ENCODE measurements at regions not wholly inside any gene's neighbourhood (a gene's known extent, or its start where the extent isn't known, plus 50 kb on each side); places are given as distances from the start of the nearest gene placed in this dataset.
"Not testable (repeated sequence)": the region's sequence is repeated elsewhere in the genome, so short reads cannot be mapped to it uniquely, and the experiment has no call there.

GRCh38 chr3:113374078-113374477, 67.2 kb downstream of the CFAP44 start (continued):
- TF ChIP-seq, protein P1, sequence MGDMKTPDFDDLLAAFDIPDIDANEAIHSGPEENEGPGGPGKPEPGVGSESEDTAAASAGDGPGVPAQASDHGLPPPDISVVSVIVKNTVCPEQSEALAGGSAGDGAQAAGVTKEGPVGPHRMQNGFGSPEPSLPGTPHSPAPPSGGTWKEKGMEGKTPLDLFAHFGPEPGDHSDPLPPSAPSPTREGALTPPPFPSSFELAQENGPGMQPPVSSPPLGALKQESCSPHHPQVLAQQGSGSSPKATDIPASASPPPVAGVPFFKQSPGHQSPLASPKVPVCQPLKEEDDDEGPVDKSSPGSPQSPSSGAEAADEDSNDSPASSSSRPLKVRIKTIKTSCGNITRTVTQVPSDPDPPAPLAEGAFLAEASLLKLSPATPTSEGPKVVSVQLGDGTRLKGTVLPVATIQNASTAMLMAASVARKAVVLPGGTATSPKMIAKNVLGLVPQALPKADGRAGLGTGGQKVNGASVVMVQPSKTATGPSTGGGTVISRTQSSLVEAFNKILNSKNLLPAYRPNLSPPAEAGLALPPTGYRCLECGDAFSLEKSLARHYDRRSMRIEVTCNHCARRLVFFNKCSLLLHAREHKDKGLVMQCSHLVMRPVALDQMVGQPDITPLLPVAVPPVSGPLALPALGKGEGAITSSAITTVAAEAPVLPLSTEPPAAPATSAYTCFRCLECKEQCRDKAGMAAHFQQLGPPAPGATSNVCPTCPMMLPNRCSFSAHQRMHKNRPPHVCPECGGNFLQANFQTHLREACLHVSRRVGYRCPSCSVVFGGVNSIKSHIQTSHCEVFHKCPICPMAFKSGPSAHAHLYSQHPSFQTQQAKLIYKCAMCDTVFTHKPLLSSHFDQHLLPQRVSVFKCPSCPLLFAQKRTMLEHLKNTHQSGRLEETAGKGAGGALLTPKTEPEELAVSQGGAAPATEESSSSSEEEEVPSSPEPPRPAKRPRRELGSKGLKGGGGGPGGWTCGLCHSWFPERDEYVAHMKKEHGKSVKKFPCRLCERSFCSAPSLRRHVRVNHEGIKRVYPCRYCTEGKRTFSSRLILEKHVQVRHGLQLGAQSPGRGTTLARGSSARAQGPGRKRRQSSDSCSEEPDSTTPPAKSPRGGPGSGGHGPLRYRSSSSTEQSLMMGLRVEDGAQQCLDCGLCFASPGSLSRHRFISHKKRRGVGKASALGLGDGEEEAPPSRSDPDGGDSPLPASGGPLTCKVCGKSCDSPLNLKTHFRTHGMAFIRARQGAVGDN (IDR thresholded peaks at IDR 0.05), result no peak

DNA sequence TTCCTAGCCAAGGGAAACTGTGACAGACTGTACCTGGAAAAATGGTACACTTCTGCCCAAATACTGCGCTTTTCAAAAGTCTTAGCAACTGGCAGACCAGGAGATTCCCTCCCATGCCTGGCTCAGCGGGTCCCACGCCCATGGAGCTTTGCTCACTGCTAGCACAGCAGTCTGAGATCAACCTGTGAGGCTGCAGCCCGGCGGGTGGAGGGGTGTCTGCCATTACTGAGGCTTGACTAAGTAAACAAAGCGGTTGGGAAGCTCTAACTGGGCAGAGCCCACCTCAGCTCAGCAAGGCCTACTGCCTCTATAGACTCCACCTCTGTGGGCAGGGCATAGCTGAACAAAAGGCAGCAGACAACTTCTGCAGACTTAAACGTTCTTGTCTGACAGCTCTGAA, 74.5 kb downstream of the CFAP44 start:
- FAIRE-seq; H3K27ac ChIP-seq (ENCODE audit: control insufficient read depth, insufficient read depth); CTCF ChIA-PET; RAD21 ChIA-PET (ENCODE audit: unreplicated experiment); DNase-seq (ENCODE audit: low read depth, low spot score); H2AFZ ChIP-seq (ENCODE audit: control insufficient read depth, low read depth, low read length); H3K9me3 ChIP-seq (replicated peaks; ENCODE audit: control insufficient read depth, insufficient read depth, low read length); H3K4me2 ChIP-seq (ENCODE audit: control insufficient read depth, insufficient read depth); H3K9ac ChIP-seq (ENCODE audit: control insufficient read depth, insufficient read depth, low read length); SMC1A ChIA-PET (ENCODE audit: uncharacterized antibody, unreplicated experiment); H3K79me2 ChIP-seq (ENCODE audit: control insufficient read depth, insufficient read depth, low read length); H3K4me1 ChIP-seq (ENCODE audit: control insufficient read depth, insufficient read depth, low read length); ATAC-seq; H3K27me3 ChIP-seq (replicated peaks in 1 of 2; ENCODE audit: control insufficient read depth in 2 of 2, insufficient read depth in 2 of 2, low read length in 1 of 2); BruUV-seq (replicated peaks); POLR2A ChIA-PET; intact Hi-C loops (cut with micrococcal nuclease; ENCODE audit: unreplicated experiment); H3K36me3 ChIP-seq (ENCODE audit: control insufficient read depth in 2 of 2, insufficient read depth in 2 of 2, low read length in 1 of 2); in situ Hi-C loops (cut with MboI); H3K4me3 ChIP-seq; H4K20me1 ChIP-seq (ENCODE audit: control insufficient read depth, insufficient read depth): not testable (repeated sequence)
- WGBS (ENCODE audit: insufficient coverage, insufficient replicate concordance, low lambda C conversion rate, missing lambda C conversion rate), result 79% methylated on average over 7 of the region's 7 CpGs

DNA sequence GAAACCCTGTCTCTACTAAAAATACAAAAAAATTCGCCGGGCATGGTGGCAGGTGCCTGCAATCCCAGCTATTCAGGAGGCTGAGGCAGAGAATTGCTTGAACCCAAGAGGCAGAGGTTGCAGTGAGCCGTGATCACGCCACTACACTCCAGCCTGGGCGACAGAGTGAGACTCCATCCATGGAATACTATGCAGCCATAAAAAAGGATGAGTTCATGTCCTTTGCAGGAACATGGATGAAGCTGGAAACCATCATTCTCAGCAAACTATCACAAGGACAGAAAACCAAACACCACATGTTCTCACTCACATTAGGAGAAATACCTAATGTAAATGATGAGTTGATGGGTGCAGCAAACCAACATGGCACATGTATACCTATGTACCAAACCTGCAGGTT, 86.0 kb downstream of the CFAP44 start:
- H3K27me3 ChIP-seq (replicated peaks in 1 of 2; ENCODE audit: control insufficient read depth in 2 of 2, insufficient read depth in 2 of 2, low read length in 1 of 2); H3K27ac ChIP-seq (ENCODE audit: control insufficient read depth, insufficient read depth); intact Hi-C loops (cut with micrococcal nuclease; ENCODE audit: unreplicated experiment); H3K4me2 ChIP-seq (ENCODE audit: control insufficient read depth, insufficient read depth); CTCF ChIA-PET; H3K9me3 ChIP-seq (replicated peaks; ENCODE audit: control insufficient read depth, insufficient read depth, low read length); H4K20me1 ChIP-seq (ENCODE audit: control insufficient read depth, insufficient read depth); BruUV-seq (replicated peaks); H3K9ac ChIP-seq (ENCODE audit: control insufficient read depth, insufficient read depth, low read length); H3K79me2 ChIP-seq (ENCODE audit: control insufficient read depth, insufficient read depth, low read length); DNase-seq (ENCODE audit: low read depth, low spot score); ATAC-seq; FAIRE-seq; H2AFZ ChIP-seq (ENCODE audit: control insufficient read depth, low read depth, low read length); H3K4me1 ChIP-seq (ENCODE audit: control insufficient read depth, insufficient read depth, low read length); H3K4me3 ChIP-seq; in situ Hi-C loops (cut with MboI); POLR2A ChIA-PET; RAD21 ChIA-PET (ENCODE audit: unreplicated experiment); H3K36me3 ChIP-seq (ENCODE audit: control insufficient read depth in 2 of 2, insufficient read depth in 2 of 2, low read length in 1 of 2); SMC1A ChIA-PET (ENCODE audit: uncharacterized antibody, unreplicated experiment): not testable (repeated sequence)
- WGBS (ENCODE audit: insufficient coverage, insufficient replicate concordance, low lambda C conversion rate, missing lambda C conversion rate), result 93% methylated on average over 5 of the region's 5 CpGs

Measured in GM12878 (cell line).